ENCODE measurements at regions not wholly inside any gene's neighbourhood (a gene's known extent, or its start where the extent isn't known, plus 50 kb on each side); places are given as distances from the start of the nearest gene placed in this dataset.

DNA sequence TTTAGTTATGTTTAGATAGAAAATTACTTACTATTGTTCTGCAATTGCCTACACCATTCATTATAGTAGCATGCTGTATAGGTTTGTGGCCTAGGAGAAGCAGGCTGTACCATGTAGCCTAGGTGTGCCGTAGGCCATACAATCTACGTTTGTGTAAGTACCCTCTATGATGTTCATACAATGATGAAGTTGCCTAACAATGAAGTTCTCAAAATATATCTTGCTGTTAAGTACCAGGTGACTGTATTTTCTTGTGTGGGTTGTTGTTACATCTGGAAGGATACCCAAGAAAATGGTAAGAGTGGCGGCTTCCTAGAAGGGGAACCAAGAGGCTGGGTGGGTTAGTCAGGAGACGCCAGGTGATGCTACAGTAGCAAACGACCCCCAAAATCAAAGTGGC is 88.3 kb upstream of the FOXF1 start:
- TF ChIP-seq TAF1 (IDR thresholded peaks at IDR 0.05; ENCODE audit: low read depth, low read length) (no peak), PAX5 (IDR thresholded peaks at IDR 0.05; ENCODE audit: insufficient read depth, low read length, severe bottlenecking) (no peak), POU2F2 (IDR thresholded peaks at IDR 0.05; ENCODE audit: low read depth, low read length) (no peak), POLR2A (IDR thresholded peaks at IDR 0.05; ENCODE audit: low read depth, low read length) (no peak), POLR2AphosphoS5 (IDR thresholded peaks at IDR 0.05; ENCODE audit: low read depth, low read length) (no peak), SPI1 (IDR thresholded peaks at IDR 0.05; ENCODE audit: low read depth, low read length) (no peak)
- DNase-seq (ENCODE audit: insufficient read length, low spot score): no peak
- no peak for FAIRE-seq

DNA sequence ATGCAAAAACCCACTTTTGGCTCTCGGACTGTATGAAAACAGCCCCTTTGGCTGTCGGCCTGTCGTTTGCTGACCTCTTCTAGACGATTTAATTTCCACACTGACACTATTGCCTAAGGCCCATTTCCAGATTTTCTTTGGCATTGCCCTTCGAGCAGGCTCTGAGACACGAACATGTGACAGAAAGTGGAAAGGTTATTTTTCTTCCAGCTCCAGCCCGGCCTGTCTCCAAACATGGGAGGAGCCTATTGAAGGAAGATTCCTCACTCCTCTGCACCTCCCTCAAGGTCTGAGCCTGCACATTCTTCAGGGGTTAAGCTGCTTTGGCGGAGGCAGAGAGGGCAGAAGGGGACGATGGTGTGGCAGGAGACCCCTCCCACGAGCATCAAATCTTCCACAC is 85.9 kb upstream of the FOXF1 start:
- FAIRE-seq: no peak
- no peak for DNase-seq (ENCODE audit: insufficient read length, low spot score)
- TF ChIP-seq SPI1 (IDR thresholded peaks at IDR 0.05; ENCODE audit: low read depth, low read length): no peak
- TF ChIP-seq POLR2AphosphoS5 (IDR thresholded peaks at IDR 0.05; ENCODE audit: low read depth, low read length): no peak
- TF ChIP-seq TAF1 (IDR thresholded peaks at IDR 0.05; ENCODE audit: low read depth, low read length): no peak
- no peak for TF ChIP-seq POU2F2 (IDR thresholded peaks at IDR 0.05; ENCODE audit: low read depth, low read length)
- no peak for TF ChIP-seq PAX5 (IDR thresholded peaks at IDR 0.05; ENCODE audit: insufficient read depth, low read length, severe bottlenecking)
- no peak for TF ChIP-seq POLR2A (IDR thresholded peaks at IDR 0.05; ENCODE audit: low read depth, low read length)

DNA sequence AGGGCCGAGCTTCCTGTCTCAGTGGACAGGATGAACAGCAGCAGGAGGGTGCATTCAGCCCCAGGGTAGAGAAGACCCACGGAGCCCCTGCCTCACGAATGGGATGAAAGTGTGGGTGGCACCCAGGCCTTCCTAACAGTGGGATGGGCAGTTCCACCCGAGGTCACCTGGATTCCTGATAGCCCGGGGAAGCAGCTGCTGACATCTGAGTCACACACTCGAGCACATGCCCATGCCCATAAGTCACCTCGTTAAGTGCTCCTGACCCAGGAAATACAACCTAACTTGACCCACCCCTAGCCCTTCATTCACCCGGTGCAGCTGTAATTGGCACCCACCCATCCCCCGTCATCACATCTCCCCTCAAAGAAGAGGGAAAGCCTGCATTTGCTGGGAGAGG is 85.3 kb upstream of the FOXF1 start:
- TF ChIP-seq TAF1 (IDR thresholded peaks at IDR 0.05; ENCODE audit: low read depth, low read length) (no peak), POLR2AphosphoS5 (IDR thresholded peaks at IDR 0.05; ENCODE audit: low read depth, low read length) (no peak), POU2F2 (IDR thresholded peaks at IDR 0.05; ENCODE audit: low read depth, low read length) (no peak)
- FAIRE-seq (no peak), DNase-seq (ENCODE audit: insufficient read length, low spot score) (no peak)

DNA sequence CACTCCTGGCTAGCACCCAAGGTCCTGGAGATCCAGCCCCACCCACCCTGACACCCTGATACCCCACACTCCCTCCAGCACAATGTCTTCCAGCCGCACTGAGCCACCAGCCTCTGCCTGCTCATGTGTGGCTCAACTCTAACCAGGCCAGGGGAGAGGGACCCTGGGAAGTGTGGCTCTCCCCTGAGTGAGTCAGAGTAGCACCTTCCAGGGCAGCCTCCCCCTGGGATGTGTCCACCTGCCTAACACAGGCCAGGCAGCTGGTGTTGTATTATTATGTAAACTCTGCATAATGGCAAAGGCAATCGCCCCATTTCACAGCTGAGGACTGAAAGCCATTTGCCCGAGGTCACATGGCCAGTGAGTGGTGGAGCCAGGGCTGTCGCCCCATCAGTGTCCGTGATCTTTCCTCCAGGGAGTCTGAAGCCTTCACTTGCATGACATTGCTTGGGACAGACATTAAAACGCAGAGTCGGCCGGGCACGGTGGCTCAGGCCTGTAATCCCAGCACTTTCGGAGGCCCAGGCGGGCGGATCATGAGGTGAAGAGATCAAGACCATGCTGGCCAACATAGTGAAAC is 84.2 kb upstream of the FOXF1 start:
- no peak for FAIRE-seq
- no peak for DNase-seq (ENCODE audit: insufficient read length, low spot score)
- TF ChIP-seq TAF1 (IDR thresholded peaks at IDR 0.05; ENCODE audit: low read depth, low read length): no peak

DNA sequence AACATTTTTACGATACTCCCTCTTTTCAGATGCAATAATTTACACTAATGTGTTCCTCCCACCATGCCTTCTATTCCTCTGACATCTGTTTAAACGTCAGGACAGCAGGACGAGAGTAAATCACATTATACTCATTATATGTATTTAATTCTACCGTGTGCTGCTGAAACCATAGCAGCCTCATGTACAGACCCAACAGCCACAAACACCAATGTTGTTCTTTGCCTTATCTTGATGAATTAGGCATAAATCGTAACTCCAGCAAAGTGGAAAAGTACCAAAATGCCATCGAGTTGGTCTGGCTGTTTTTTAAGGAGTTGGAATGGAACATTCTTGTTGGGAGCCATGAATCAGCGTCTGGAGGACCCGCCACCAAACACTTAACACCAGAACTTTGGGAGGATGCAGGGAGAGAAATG is 82.9 kb upstream of the FOXF1 start:
- TF ChIP-seq TAF1 (IDR thresholded peaks at IDR 0.05; ENCODE audit: low read depth, low read length): no peak
- TF ChIP-seq SPI1 (IDR thresholded peaks at IDR 0.05; ENCODE audit: low read depth, low read length): no peak
- no peak for TF ChIP-seq POU2F2 (IDR thresholded peaks at IDR 0.05; ENCODE audit: low read depth, low read length)
- TF ChIP-seq POLR2A (IDR thresholded peaks at IDR 0.05; ENCODE audit: low read depth, low read length): no peak
- no peak for TF ChIP-seq POLR2AphosphoS5 (IDR thresholded peaks at IDR 0.05; ENCODE audit: low read depth, low read length)
- no peak for TF ChIP-seq PAX5 (IDR thresholded peaks at IDR 0.05; ENCODE audit: insufficient read depth, low read length, severe bottlenecking)
- DNase-seq (ENCODE audit: insufficient read length, low spot score): no peak
- no peak for FAIRE-seq

DNA sequence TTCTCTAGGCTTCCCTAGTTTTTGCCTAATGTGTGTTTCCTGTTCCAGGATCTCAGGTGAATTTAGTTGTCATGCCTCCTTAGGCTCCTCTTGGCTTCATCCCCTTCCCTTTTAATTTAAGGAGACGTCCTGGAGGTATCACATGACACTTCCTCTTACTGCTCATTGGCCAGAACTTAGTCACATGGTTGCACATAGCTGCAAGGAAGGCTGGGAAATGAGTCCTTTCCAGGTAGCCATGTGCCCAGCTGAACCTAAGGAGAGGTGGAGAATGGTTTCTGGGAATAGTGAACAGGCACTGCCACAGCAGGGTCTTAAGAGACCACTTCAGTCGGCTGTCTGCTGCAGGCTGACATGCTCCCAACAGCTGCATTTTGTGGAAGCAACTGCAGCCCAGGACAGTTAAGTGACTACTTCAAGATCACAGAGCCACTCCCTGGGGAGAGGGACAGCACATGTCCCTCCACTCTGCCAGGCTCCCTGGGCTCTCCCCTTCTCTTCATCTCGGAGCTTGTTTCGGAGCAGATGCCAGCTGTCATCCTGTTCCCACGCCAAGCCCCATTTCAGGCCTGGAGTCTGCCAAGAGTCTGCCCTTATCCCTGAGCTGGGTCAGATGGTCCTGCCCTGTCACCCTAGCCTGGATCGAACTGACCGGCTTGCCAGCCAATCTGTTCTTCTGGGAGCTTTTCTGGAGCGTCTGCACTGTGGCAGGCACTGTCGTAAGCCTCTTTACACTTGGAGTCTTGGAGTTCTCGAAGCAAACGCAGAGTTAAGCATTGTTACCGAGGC is 81.4 kb upstream of the FOXF1 start:
- FAIRE-seq: no peak
- DNase-seq (ENCODE audit: insufficient read length, low spot score): no peak
- TF ChIP-seq POLR2AphosphoS5 (IDR thresholded peaks at IDR 0.05; ENCODE audit: low read depth, low read length) (no peak), PAX5 (IDR thresholded peaks at IDR 0.05; ENCODE audit: insufficient read depth, low read length, severe bottlenecking) (no peak), POLR2A (IDR thresholded peaks at IDR 0.05; ENCODE audit: low read depth, low read length) (no peak), POU2F2 (IDR thresholded peaks at IDR 0.05; ENCODE audit: low read depth, low read length) (no peak), TAF1 (IDR thresholded peaks at IDR 0.05; ENCODE audit: low read depth, low read length) (no peak), SPI1 (IDR thresholded peaks at IDR 0.05; ENCODE audit: low read depth, low read length) (no peak)

DNA sequence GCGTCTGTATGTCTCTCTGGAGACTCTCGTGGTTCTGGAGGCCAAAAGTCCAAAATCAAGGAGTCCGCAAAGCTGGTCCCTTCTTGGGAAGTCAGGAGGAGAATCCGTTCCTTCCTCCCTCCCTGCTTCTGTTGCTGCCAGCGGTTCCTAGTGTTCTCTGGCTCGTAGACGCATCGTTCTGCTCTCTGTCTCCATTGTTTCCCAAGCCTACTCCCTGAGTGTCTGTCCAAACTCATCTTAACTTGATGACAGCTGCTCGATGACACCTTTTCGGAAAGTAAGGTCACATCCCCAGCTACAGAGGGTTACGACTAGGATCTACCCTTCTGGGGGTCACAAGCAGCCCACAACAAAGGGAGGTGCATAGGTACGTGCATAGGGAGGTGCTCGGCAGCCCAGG is 80.7 kb upstream of the FOXF1 start:
- FAIRE-seq: no peak
- no peak for TF ChIP-seq PAX5 (IDR thresholded peaks at IDR 0.05; ENCODE audit: insufficient read depth, low read length, severe bottlenecking)
- TF ChIP-seq POU2F2 (IDR thresholded peaks at IDR 0.05; ENCODE audit: low read depth, low read length): no peak
- no peak for TF ChIP-seq TAF1 (IDR thresholded peaks at IDR 0.05; ENCODE audit: low read depth, low read length)
- TF ChIP-seq POLR2AphosphoS5 (IDR thresholded peaks at IDR 0.05; ENCODE audit: low read depth, low read length): no peak
- no peak for TF ChIP-seq SPI1 (IDR thresholded peaks at IDR 0.05; ENCODE audit: low read depth, low read length)
- TF ChIP-seq POLR2A (IDR thresholded peaks at IDR 0.05; ENCODE audit: low read depth, low read length): no peak
- DNase-seq (ENCODE audit: insufficient read length, low spot score): no peak

DNA sequence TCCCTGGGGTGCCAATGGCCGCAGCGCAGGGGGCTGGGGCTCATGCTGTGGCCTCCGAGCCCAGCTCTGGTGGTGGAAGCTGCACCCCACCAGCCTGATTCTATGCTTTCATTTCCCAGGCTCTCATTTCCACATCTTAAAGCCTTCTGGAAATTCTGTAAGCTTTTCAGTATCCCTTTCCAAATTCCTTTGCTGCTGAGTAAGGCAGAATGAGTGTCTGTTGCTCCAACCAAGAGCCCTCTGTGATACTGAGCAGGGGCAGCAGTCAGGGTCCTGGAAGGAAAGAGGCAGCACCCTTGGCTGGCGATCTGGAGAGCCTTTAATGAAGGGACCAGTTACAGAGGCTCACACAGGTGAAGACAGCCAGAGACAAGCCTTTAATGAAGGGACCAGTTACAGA is 79.5 kb upstream of the FOXF1 start:
- DNase-seq (ENCODE audit: insufficient read length, low spot score) (no peak), FAIRE-seq (no peak)
- TF ChIP-seq POLR2AphosphoS5 (IDR thresholded peaks at IDR 0.05; ENCODE audit: low read depth, low read length) (no peak), PAX5 (IDR thresholded peaks at IDR 0.05; ENCODE audit: insufficient read depth, low read length, severe bottlenecking) (no peak), POU2F2 (IDR thresholded peaks at IDR 0.05; ENCODE audit: low read depth, low read length) (no peak), SPI1 (IDR thresholded peaks at IDR 0.05; ENCODE audit: low read depth, low read length) (no peak), POLR2A (IDR thresholded peaks at IDR 0.05; ENCODE audit: low read depth, low read length) (no peak), TAF1 (IDR thresholded peaks at IDR 0.05; ENCODE audit: low read depth, low read length) (no peak)

DNA sequence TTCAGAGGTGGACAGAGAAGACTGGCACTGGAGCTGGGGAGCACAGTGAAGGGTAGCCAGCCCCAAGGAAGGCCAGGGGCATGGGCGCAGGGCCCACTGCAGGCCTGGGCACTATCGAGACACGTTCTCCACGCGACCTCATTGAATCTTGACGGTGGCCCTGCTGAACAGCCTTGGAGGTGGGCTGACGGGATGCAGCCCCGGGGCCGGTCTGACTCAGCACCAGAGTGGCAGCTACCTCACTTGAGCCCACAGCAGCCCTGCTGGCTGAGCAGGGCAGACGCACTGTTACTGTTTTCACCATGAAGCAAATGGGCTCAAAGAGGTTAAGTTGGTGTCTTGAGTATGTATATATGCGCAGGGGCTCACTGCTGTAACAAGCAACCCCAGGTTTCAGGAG is 78.8 kb upstream of the FOXF1 start:
- FAIRE-seq (no peak), DNase-seq (ENCODE audit: insufficient read length, low spot score) (no peak)
- no peak for TF ChIP-seq TAF1 (IDR thresholded peaks at IDR 0.05; ENCODE audit: low read depth, low read length)
- no peak for TF ChIP-seq PAX5 (IDR thresholded peaks at IDR 0.05; ENCODE audit: insufficient read depth, low read length, severe bottlenecking)
- no peak for TF ChIP-seq SPI1 (IDR thresholded peaks at IDR 0.05; ENCODE audit: low read depth, low read length)
- TF ChIP-seq POU2F2 (IDR thresholded peaks at IDR 0.05; ENCODE audit: low read depth, low read length): no peak
- no peak for TF ChIP-seq POLR2A (IDR thresholded peaks at IDR 0.05; ENCODE audit: low read depth, low read length)
- no peak for TF ChIP-seq POLR2AphosphoS5 (IDR thresholded peaks at IDR 0.05; ENCODE audit: low read depth, low read length)

DNA sequence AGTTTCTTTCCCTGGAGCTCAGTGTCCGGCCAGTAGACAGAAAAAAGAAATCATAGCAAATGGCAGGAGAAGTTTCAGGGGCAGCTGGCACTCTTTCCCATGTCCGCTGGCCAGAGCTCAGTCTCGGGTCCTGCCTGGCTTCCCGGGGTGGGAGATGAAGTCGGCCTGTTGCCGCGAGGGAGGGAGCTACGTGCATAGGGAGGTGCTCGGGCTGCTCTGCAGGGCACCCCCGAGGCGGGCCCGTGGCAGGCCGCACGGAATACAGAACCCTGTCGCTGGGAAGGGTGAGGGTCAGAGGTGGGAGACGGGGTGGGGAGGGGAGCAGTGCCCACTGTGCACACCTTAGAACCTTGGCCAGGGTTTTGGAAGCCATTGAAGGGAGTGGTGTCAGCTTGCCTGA is 78.3 kb upstream of the FOXF1 start:
- no peak for FAIRE-seq
- no peak for TF ChIP-seq PAX5 (IDR thresholded peaks at IDR 0.05; ENCODE audit: insufficient read depth, low read length, severe bottlenecking)
- no peak for TF ChIP-seq SPI1 (IDR thresholded peaks at IDR 0.05; ENCODE audit: low read depth, low read length)
- TF ChIP-seq POU2F2 (IDR thresholded peaks at IDR 0.05; ENCODE audit: low read depth, low read length): no peak
- no peak for TF ChIP-seq POLR2A (IDR thresholded peaks at IDR 0.05; ENCODE audit: low read depth, low read length)
- no peak for TF ChIP-seq TAF1 (IDR thresholded peaks at IDR 0.05; ENCODE audit: low read depth, low read length)
- TF ChIP-seq POLR2AphosphoS5 (IDR thresholded peaks at IDR 0.05; ENCODE audit: low read depth, low read length): no peak

More for the DNA sequence above, 78.3 kb upstream of the FOXF1 start:
- DNase-seq (ENCODE audit: insufficient read length, low spot score): no peak
